K562 (cell line): ENCODE measurements at regions not wholly inside any gene's neighbourhood (a gene's known extent, or its start where the extent isn't known, plus 50 kb on each side); places are given as distances from the start of the nearest gene placed in this dataset.
A peak's percentile ranks its signal among the peaks of the same experiment; 100 is the strongest.
"Not testable (repeated sequence)": the region's sequence is repeated elsewhere in the genome, so short reads cannot be mapped to it uniquely, and the experiment has no call there.

Experiments used
- ATAC-seq: fragments of 200-7000 bp; cut with Tn5 transposase; 3 replicates; pipeline ENCODE4 v1.9.1; 2020; ENCODE audit warnings: moderate library complexity
- BruUV-seq: library from RNA; stranded (reverse); fragments of 400-500 nt; replicated peaks from 2 replicates; lab custom pipeline; 2021; lab: Mats Ljungman, UMichigan
- CTCF ChIA-PET: fragments of 300-600 bp; formaldehyde crosslinking; extraction: SDS; loops from one replicate; lab custom pipeline; 2021; ENCODE audit warnings: low intra/inter-chr PET ratio; lab: Yijun Ruan, JAX
- POLR2A ChIA-PET: fragments of 300-600, 350-650 bp; sonication (Branson Sonifier 250); formaldehyde crosslinking; extraction: SDS; loops from one replicate; lab custom pipeline; 2021; ENCODE audit warnings: antibody characterized with exemption, inconsistent platforms; lab: Yijun Ruan, JAX
- DNase-seq, 4 experiments: peaks; one replicate each; pipeline versions ENCODE4 v3.0.0 to v3.0.0-alpha.2; 2011 to 2018; ENCODE audit warnings: low spot score in 3 of 4, mixed read lengths in 3 of 4; ENCODE audit errors: extremely low read depth in 1 of 4
- FAIRE-seq: peaks from 2 replicates; lab custom pipeline; 2011; peaks lifted over from hg19 to GRCh38; lab: Jason Lieb, UNC
- H2AFZ ChIP-seq: 2 replicates; pipeline ENCODE4 v1.6.0; 2011; ENCODE audit warnings: low read depth, low read length, control low read depth, inconsistent platforms
- H3K27ac ChIP-seq: fragments of 200-600 bp; 3 replicates; pipeline ENCODE4 v1.8.0; 2011; ENCODE audit warnings: low read depth, mild to moderate bottlenecking, control low read depth, inconsistent platforms, low read length, moderate library complexity, mixed read lengths; ENCODE audit errors: extremely low read depth
- H3K27me3 ChIP-seq, 2 experiments: fragments of 300-600 bp in 1 of 2; 2 replicates in 1 of 2; 3 replicates in 1 of 2; pipeline versions ENCODE4 v1.6.0 to v1.8.0; 2011; ENCODE audit warnings: inconsistent platforms in 2 of 2, low read length in 2 of 2, mild to moderate bottlenecking in 1 of 2, mixed read lengths in 1 of 2, moderate library complexity in 1 of 2; ENCODE audit not compliant: control insufficient read depth in 2 of 2, insufficient read depth in 2 of 2
- H3K36me3 ChIP-seq: fragments of 300-600 bp; 3 replicates; pipeline ENCODE4 v1.8.0; 2011; ENCODE audit warnings: mild to moderate bottlenecking, low read length, inconsistent platforms; ENCODE audit not compliant: control insufficient read depth, insufficient read depth
- H3K4me1 ChIP-seq, 2 experiments: fragments of 200-600 bp in 1 of 2; replicated peaks in 1 of 2; 2 replicates in 1 of 2; 3 replicates in 1 of 2; pipeline versions ENCODE4 v1.5.1 to v1.8.0; 2011; ENCODE audit warnings: inconsistent platforms in 2 of 2, low read length in 2 of 2, mild to moderate bottlenecking in 1 of 2, mixed read lengths in 1 of 2, moderate library complexity in 1 of 2; ENCODE audit not compliant: control insufficient read depth in 2 of 2, insufficient read depth in 2 of 2
- H3K4me2 ChIP-seq: 2 replicates; pipeline ENCODE4 v1.6.1; 2011; ENCODE audit warnings: low read length, control low read depth, inconsistent platforms, mixed read lengths; ENCODE audit not compliant: insufficient read depth
- H3K4me3 ChIP-seq: fragments of 200-600 bp; sonication (generic), shearing (Covaris generic); 2 replicates; pipeline ENCODE4 v1.5.1; 2016; ENCODE audit warnings: control low read depth, inconsistent platforms
- H3K79me2 ChIP-seq: fragments of 200-600 bp; 3 replicates; pipeline ENCODE4 v1.8.0; 2011; ENCODE audit warnings: low read length, inconsistent platforms; ENCODE audit not compliant: control insufficient read depth, insufficient read depth
- H3K9ac ChIP-seq, 2 experiments: 2 replicates each; pipeline versions ENCODE4 v1.6.0 to v1.6.1; 2011; ENCODE audit warnings: low read depth in 2 of 2, low read length in 2 of 2, control low read depth in 1 of 2, inconsistent platforms in 1 of 2, mild to moderate bottlenecking in 1 of 2, mixed read lengths in 1 of 2; ENCODE audit not compliant: insufficient read depth in 1 of 2
- H3K9me1 ChIP-seq: one replicate; pipeline ENCODE4 v1.6.0; 2011; ENCODE audit warnings: inconsistent platforms, mild to moderate bottlenecking, low read length, moderate library complexity; ENCODE audit not compliant: control insufficient read depth, insufficient read depth
- H3K9me3 ChIP-seq: replicated peaks from 2 replicates; pipeline ENCODE4 v1.5.1; 2011; ENCODE audit warnings: low read depth, low read length, inconsistent platforms; ENCODE audit not compliant: control insufficient read depth, insufficient read depth
- H4K20me1 ChIP-seq: replicated peaks from 2 replicates; pipeline ENCODE4 v1.6.1; 2011; ENCODE audit warnings: low read length, inconsistent platforms, mixed read lengths; ENCODE audit not compliant: control insufficient read depth, insufficient read depth
- ATF7 ChIP-seq: fragments of 450-650 bp; IDR thresholded peaks from 2 replicates; pipeline ENCODE4 v1.7.1; 2014; ENCODE audit warnings: mild to moderate bottlenecking, moderate library complexity
- HDAC1 ChIP-seq, 2 experiments: fragments of 450-650 bp; IDR thresholded peaks; 2 replicates each; pipeline ENCODE4 v1.6.1; 2016 to 2017; ENCODE audit warnings: inconsistent platforms in 1 of 2, mild to moderate bottlenecking in 1 of 2, moderate library complexity in 1 of 2
- HDAC2 ChIP-seq: fragments of 450-650 bp; IDR thresholded peaks from 2 replicates; pipeline ENCODE4 v1.6.1; 2016; ENCODE audit warnings: mild to moderate bottlenecking
- KAT8 ChIP-seq: fragments of 450-650 bp; IDR thresholded peaks from 2 replicates; pipeline ENCODE4 v1.6.1; 2016; ENCODE audit warnings: low read depth, mild to moderate bottlenecking
- KDM1A ChIP-seq, 2 experiments: fragments of 450-650 bp; IDR thresholded peaks; 2 replicates each; pipeline ENCODE4 v1.6.1; 2016; ENCODE audit warnings: mild to moderate bottlenecking in 2 of 2
- NFIC ChIP-seq: fragments of 450-650 bp; IDR thresholded peaks from 2 replicates; pipeline ENCODE4 v1.6.1; 2017; ENCODE audit warnings: mild to moderate bottlenecking, inconsistent platforms
- PHF21A ChIP-seq: fragments of 450-650 bp; IDR thresholded peaks from 2 replicates; pipeline ENCODE4 v1.6.1; 2017; ENCODE audit warnings: low read depth, borderline replicate concordance
- RBFOX2 ChIP-seq: fragments of 200-400 bp; formaldehyde crosslinking; IDR thresholded peaks from 2 replicates; pipeline ENCODE4 v1.6.1; 2017; ENCODE audit warnings: low read depth, mild to moderate bottlenecking, low read length, moderate library complexity
- ZNF217 ChIP-seq: sonication (generic); formaldehyde crosslinking; IDR thresholded peaks from 2 replicates; pipeline ENCODE4 v1.8.0; 2022; ENCODE audit warnings: mild to moderate bottlenecking, missing genetic modification reagents
- ZNF232 ChIP-seq: sonication (generic); formaldehyde crosslinking; IDR thresholded peaks from 2 replicates; pipeline ENCODE4 v1.8.0; 2022; ENCODE audit warnings: mild to moderate bottlenecking, missing genetic modification reagents
- WGBS: fragments of 100-300 bp; shearing (Covaris generic); methylation state at CpG from one replicate; pipeline ENCODE4 v1.1.6; 2016; ENCODE audit warnings: low coverage, mixed read lengths; ENCODE audit not compliant: insufficient coverage; ENCODE audit errors: missing lambda C conversion rate; 5-methylcytosine and 5-hydroxymethylcytosine counted together
- in situ Hi-C: fragments of 300-500 bp; cut with MboI; formaldehyde crosslinking; loops from 4 replicates; pipeline ENCODE4 v1.15.0; 2018; ENCODE audit warnings: inconsistent platforms, mixed read lengths
- intact Hi-C: fragments of 100-400 bp; cut with micrococcal nuclease; formaldehyde crosslinking; loops from 2 replicates; pipeline ENCODE4 v1.14.2; 2022
- TF ChIP-seq, protein P1 (sequence below), 2 experiments: fragments of 450-650 bp; IDR thresholded peaks; 2 replicates each; pipeline ENCODE4 v1.6.1; 2018; ENCODE audit warnings: mild to moderate bottlenecking in 2 of 2, low read depth in 1 of 2; ENCODE audit not compliant: partially characterized antibody in 2 of 2
- TF ChIP-seq, protein P2 (sequence below), 2 experiments: fragments of 450-650 bp; conservative IDR thresholded peaks; 2 replicates each; pipeline ENCODE4 v1.6.1; 2017; ENCODE audit warnings: mild to moderate bottlenecking in 2 of 2, moderate library complexity in 2 of 2

DNA sequence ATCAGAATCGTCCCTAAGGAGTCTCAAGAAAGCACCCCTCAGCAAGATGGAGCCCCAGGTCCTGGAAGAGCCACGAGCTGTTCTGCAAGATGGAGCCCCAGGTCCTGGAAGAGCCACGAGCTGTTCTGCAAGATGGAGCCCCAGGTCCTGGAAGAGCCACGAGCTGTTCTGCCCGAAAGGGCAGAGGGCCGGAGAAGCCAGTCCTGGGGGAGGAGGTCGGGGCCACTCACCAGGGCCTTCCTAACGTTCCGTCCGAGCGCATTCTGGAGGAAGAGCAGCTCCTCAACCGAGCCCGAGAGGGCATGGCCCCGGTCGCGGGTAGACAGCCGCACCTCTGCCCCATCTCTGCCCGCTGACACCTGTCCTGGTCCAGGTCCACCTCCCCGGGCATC lies 170.8 kb downstream of the BRD1 start:
- Histone ChIP-seq H3K9ac (peak overlapping the region; percentile 79 to 95), H3K4me3 (peak overlapping the region; percentile 94), H3K27ac (peak overlapping the region; percentile 76), H3K4me2 (peak overlapping the region; percentile 86), H3K27me3 (peaks cover 0 to 13% of the 10 kb centered on the region in 2 experiments; a peak in 2 of 5 replicates), H2AFZ (peak overlapping the region; percentile 83), H3K79me2 (peaks cover 53% of the 10 kb centered on the region), H3K4me1 (peaks cover 12 to 48% of the 10 kb centered on the region in 2 experiments; a peak in 3 of 5 replicates), H3K36me3 (peaks cover 18% of the 10 kb centered on the region; the same call in 1 of the 3 replicates)
- in situ Hi-C loops, CTCF ChIA-PET, H3K9me1 ChIP-seq, H3K9me3 ChIP-seq, intact Hi-C loops, H4K20me1 ChIP-seq: not testable (repeated sequence)
- FAIRE-seq (peak; percentile 72), DNase-seq (peak; percentile 8 to 56 (median 49)), ATAC-seq (peak; percentile 74)
- 0% methylated on average over 10 of the region's 19 CpGs for WGBS
- BruUV-seq = TSS peak; percentile 75
- POLR2A ChIA-PET = interaction anchor here (0.6 to 1.6 kb wide), 8 partner anchors 9 to 812 kb away, joined by 3 to 7 read pairs (median 3); no protein-coding TSS in a partner anchor
- 0 out of 2 replicates have a peak, but pooled peaks have one; percentile 4 for TF ChIP-seq ATF7
- peak; percentile 42; the same call in 1 of the 2 replicates for TF ChIP-seq PHF21A
- peak; percentile 91 for TF ChIP-seq NFIC
- 0 out of 4 replicates have a peak, but pooled peaks of 1 of the 2 experiments have one; percentile 20 for TF ChIP-seq HDAC1 (IDR thresholded peaks at IDR 0.05)
- TF ChIP-seq ZNF217 (CRISPR knock-in tag) = peak; percentile 97; the same call in 1 of the 2 replicates
- 0 out of 2 replicates have a peak, but pooled peaks have one; percentile 37 for TF ChIP-seq KAT8
- 0 out of 2 replicates have a peak, but pooled peaks have one; percentile 23 for TF ChIP-seq ZNF232 (CRISPR knock-in tag)
- TF ChIP-seq RBFOX2 = peak; percentile 47
- TF ChIP-seq, protein P1, sequence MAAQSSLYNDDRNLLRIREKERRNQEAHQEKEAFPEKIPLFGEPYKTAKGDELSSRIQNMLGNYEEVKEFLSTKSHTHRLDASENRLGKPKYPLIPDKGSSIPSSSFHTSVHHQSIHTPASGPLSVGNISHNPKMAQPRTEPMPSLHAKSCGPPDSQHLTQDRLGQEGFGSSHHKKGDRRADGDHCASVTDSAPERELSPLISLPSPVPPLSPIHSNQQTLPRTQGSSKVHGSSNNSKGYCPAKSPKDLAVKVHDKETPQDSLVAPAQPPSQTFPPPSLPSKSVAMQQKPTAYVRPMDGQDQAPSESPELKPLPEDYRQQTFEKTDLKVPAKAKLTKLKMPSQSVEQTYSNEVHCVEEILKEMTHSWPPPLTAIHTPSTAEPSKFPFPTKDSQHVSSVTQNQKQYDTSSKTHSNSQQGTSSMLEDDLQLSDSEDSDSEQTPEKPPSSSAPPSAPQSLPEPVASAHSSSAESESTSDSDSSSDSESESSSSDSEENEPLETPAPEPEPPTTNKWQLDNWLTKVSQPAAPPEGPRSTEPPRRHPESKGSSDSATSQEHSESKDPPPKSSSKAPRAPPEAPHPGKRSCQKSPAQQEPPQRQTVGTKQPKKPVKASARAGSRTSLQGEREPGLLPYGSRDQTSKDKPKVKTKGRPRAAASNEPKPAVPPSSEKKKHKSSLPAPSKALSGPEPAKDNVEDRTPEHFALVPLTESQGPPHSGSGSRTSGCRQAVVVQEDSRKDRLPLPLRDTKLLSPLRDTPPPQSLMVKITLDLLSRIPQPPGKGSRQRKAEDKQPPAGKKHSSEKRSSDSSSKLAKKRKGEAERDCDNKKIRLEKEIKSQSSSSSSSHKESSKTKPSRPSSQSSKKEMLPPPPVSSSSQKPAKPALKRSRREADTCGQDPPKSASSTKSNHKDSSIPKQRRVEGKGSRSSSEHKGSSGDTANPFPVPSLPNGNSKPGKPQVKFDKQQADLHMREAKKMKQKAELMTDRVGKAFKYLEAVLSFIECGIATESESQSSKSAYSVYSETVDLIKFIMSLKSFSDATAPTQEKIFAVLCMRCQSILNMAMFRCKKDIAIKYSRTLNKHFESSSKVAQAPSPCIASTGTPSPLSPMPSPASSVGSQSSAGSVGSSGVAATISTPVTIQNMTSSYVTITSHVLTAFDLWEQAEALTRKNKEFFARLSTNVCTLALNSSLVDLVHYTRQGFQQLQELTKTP (IDR thresholded peaks at IDR 0.05; ENCODE audit: low read depth in 1 of 2, partially characterized antibody in 2 of 2) = peak in 1 of 2 experiments; percentile 92
- TF ChIP-seq, protein P2, sequence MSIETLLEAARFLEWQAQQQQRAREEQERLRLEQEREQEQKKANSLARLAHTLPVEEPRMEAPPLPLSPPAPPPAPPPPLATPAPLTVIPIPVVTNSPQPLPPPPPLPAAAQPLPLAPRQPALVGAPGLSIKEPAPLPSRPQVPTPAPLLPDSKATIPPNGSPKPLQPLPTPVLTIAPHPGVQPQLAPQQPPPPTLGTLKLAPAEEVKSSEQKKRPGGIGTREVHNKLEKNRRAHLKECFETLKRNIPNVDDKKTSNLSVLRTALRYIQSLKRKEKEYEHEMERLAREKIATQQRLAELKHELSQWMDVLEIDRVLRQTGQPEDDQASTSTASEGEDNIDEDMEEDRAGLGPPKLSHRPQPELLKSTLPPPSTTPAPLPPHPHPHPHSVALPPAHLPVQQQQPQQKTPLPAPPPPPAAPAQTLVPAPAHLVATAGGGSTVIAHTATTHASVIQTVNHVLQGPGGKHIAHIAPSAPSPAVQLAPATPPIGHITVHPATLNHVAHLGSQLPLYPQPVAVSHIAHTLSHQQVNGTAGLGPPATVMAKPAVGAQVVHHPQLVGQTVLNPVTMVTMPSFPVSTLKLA (conservative IDR thresholded peaks at IDR 0.05) = peak in 1 of 2 experiments; percentile 54; a peak in 1 of 4 replicates
- 0 out of 2 replicates have a peak, but pooled peaks have one; percentile 44 for TF ChIP-seq HDAC2
- peak; percentile 77 to 81; a peak in 3 of 4 replicates for TF ChIP-seq KDM1A (IDR thresholded peaks at IDR 0.05)
